GM12874 (cell line): ENCODE measurements at regions not wholly inside any gene's neighbourhood (a gene's known extent, or its start where the extent isn't known, plus 50 kb on each side); places are given as distances from the start of the nearest gene placed in this dataset.

Source experiments
- TF ChIP-seq, protein P1 (sequence below): IDR thresholded peaks from 2 replicates; pipeline ENCODE4 v1.5.1; 2011; ENCODE audit warnings: low read depth, mild to moderate bottlenecking, control low read depth, low read length, moderate library complexity; ENCODE audit not compliant: insufficient read depth

DNA sequence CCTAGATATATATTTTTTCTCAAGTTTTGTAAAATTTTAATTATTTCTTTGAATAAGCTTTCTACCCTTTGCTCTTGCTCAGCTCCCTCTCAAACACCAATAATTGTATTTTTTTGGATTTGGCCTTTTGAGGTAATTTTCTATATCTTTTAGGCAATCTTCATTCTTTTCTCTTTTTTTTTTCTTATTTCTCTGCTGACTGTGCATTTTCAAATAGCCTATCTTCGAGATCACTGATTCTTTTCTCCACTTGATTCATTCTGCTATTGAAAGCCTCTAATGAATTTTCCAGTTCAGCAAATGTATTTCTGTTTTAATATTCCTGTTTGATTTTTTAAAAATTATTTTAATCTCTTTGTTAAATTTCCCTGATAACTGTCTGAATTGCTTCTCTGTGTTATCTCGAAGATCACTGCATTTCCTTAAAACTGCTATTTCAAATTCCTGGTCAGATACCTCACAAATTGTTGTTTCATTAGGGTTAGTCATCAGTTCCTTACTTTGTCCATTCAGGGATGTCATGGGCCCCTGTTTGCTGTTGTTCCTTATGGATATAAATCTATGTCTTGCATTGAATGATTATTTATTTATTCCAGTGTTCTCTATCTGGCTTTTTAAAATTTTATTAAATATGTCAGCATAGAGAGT lies 100.1 kb upstream of the UNC5B start:
- TF ChIP-seq, protein P1, sequence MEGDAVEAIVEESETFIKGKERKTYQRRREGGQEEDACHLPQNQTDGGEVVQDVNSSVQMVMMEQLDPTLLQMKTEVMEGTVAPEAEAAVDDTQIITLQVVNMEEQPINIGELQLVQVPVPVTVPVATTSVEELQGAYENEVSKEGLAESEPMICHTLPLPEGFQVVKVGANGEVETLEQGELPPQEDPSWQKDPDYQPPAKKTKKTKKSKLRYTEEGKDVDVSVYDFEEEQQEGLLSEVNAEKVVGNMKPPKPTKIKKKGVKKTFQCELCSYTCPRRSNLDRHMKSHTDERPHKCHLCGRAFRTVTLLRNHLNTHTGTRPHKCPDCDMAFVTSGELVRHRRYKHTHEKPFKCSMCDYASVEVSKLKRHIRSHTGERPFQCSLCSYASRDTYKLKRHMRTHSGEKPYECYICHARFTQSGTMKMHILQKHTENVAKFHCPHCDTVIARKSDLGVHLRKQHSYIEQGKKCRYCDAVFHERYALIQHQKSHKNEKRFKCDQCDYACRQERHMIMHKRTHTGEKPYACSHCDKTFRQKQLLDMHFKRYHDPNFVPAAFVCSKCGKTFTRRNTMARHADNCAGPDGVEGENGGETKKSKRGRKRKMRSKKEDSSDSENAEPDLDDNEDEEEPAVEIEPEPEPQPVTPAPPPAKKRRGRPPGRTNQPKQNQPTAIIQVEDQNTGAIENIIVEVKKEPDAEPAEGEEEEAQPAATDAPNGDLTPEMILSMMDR: no peak

DNA sequence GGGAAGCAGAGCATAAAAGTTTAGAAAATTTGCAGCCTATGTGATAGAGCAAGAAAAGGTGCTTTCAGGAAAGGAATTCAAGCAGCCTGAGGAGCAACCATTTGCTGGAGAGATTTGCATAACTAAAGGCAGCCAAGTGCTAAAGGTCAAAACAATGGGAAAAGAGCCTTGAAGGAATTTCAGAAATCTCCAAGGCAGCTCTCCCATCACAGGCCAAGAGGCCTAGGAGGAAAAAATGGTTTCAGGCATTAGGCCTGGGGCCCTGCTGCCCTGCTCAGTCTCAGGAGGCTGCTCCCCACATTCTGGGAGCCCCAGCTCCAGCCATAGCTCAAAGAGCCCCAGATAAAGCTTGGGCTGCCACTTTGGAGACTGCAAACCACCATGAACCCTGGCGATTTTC lies 95.9 kb upstream of the UNC5B start:
- TF ChIP-seq, protein P1: no peak

DNA sequence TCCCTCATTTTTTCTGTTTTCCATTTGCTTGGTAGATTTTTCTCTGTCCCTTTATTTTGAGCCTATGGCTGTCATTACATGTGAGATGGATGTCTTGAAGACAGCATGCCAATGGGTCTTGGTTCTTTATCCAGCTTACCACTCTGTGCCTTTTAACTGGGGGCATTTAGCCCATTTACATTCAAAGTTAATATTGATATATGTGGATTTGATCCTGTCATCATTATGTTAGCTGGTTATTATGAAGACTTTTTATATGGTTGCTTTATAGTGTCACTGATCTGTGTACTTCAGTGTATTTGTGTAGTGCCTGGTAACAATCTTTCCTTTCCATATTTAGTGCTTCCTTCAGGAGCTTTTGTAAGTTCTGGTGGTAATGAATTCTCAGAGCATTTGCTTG lies 89.3 kb upstream of the UNC5B start:
- TF ChIP-seq, protein P1: no peak

DNA sequence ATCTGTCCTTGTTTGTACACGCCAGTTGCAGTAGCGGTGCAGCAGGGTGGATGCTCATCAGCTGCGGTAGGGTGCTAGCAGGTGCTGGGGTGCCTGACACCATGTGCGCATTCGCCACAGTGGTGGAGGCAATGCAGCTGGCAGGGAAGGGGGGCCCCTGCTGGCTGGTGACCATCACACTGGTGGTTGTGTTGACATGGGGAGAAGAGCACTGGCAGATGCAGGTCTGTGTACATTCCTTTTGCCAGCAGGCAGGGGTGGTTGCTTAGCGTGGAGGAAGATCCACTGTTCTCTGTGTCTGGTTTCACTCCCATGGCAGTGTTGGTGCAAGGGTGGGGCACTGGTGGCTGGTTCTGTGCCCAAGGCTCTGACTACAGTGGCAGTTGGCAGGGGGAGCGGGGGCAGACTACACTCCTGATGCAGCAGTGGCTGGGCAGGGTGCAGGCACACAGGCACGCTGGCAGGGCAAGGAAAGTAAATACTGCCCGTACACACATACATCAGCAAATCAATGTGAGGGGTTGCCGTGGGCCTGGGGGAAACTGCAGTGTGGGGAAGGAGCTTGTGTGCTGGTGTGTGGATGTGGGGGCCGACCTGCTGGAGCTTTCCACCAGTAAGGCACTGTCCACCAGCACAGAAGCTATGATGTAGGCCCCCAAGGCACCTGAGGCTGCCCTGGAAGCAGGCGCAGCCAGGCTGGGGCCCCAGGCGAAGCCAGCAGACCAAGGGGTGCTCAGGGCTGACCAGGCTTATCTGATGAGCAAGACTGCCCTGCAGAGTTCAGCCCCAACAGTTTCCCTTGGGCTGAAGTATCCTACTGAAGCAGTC lies 87.2 kb upstream of the UNC5B start:
- TF ChIP-seq, protein P1: no peak

DNA sequence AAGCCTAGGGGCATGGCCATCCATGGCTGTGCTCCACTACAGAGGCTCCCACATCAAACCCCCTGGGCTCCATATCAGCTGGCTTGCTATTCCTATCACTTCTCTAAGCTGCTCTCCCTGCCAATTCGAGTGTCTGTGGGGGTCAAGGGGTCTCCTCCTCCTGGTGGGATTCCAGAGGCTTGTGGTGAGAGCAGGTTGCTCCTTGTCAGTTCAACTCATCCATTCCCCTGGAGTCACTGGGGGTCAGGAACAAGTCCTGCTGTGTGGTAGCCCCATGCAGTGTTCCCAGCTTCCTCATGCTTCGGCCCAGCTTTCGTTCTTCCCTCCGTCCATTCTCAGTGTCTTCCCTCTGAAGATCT lies 86.6 kb upstream of the UNC5B start:
- TF ChIP-seq, protein P1: no peak

DNA sequence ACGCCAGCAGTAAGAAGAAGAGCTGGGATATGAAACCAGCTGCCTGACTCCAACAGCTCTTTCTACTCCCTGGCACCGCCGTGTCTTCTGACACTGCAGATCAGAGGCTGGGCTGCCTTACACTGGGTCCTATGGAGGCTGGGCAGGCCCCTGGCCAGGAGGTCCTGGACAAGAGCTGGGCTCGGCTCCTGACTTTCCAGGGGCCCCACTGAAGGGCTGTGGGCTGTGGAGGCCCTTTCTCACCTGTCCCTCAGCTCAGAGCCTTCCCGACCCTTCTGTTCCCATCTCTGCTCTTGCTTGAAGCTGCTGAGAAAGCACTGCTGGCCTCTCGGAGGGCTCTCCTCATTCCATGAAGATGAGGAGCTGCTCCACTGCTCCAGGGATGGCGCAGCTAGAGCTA lies 85.9 kb upstream of the UNC5B start:
- TF ChIP-seq, protein P1: no peak

DNA sequence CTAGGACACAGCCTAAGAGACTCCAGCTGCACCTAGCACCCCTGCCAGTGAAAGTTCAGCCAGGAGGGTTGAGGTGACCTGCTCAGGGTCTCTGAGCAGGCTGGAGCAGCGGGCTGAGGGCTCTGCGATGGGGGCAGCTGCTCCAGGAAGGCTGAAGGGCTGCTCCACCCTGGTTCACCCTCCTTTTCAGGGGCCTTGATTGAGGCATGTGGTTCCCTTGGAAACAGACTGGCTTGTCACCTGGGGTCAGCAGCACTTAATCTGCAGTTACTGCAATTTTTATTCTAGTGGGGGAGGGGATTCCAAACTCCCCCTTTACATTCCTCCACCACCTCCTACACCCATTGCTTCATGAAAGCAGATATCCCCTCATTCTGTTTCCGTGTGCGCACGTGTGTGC lies 85.3 kb upstream of the UNC5B start:
- TF ChIP-seq, protein P1: no peak
